OCI-LY3 (cell line): ENCODE measurements at regions not wholly inside any gene's neighbourhood (a gene's known extent, or its start where the extent isn't known, plus 50 kb on each side); places are given as distances from the start of the nearest gene placed in this dataset.

ENCODE experiments used
- EZH2phosphoT487 ChIP-seq: fragments of 200-600 bp; shearing (Covaris generic); IDR thresholded peaks from 2 replicates; pipeline ENCODE4 v1.6.1; 2018; ENCODE audit warnings: antibody characterized with exemption, mixed run types, low read depth
- TF ChIP-seq, protein P1 (sequence below): fragments of 200-600, 300-600 bp; sonication (generic); IDR thresholded peaks from 2 replicates; pipeline ENCODE4 v1.5.1; 2014; ENCODE audit warnings: antibody characterized with exemption, low read length, low read depth

DNA sequence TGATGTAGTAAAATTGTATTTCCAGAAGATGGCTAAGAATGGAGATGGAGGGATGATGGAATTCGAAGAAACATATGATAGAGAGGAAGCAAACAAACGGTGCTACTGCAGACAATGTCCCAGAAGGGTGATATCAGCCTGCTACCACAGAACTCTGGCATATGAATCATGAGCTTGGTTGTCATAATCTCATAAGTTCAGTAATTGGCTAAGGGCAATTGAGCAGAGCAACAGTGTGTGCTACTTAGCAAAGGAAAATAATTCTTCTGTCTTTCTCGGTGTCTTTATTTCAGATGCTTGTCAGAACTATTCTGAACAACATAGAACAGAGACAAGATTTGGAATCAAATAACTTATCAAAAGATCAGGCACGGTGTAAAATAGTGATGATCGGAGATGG is 407.3 kb downstream of the GBE1 start:
- no peak for TF ChIP-seq EZH2phosphoT487
- TF ChIP-seq, protein P1, sequence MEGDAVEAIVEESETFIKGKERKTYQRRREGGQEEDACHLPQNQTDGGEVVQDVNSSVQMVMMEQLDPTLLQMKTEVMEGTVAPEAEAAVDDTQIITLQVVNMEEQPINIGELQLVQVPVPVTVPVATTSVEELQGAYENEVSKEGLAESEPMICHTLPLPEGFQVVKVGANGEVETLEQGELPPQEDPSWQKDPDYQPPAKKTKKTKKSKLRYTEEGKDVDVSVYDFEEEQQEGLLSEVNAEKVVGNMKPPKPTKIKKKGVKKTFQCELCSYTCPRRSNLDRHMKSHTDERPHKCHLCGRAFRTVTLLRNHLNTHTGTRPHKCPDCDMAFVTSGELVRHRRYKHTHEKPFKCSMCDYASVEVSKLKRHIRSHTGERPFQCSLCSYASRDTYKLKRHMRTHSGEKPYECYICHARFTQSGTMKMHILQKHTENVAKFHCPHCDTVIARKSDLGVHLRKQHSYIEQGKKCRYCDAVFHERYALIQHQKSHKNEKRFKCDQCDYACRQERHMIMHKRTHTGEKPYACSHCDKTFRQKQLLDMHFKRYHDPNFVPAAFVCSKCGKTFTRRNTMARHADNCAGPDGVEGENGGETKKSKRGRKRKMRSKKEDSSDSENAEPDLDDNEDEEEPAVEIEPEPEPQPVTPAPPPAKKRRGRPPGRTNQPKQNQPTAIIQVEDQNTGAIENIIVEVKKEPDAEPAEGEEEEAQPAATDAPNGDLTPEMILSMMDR: no peak
